Brain microvascular endothelial cell (primary cell): ENCODE measurements at regions not wholly inside any gene's neighbourhood (a gene's known extent, or its start where the extent isn't known, plus 50 kb on each side); places are given as distances from the start of the nearest gene placed in this dataset.

Experiments
- DNase-seq: peaks from one replicate; pipeline ENCODE4 v3.0.0-alpha.2; 2020
- H3K27ac ChIP-seq: fragments of 250-450 bp; sonication (Bioruptor Pico); 2 replicates; pipeline ENCODE4 v1.5.1; 2020; ENCODE audit warnings: mild to moderate bottlenecking, moderate library complexity
- H3K27me3 ChIP-seq: fragments of 250-450 bp; sonication (Bioruptor Pico); replicated peaks from 2 replicates; pipeline ENCODE4 v1.5.1; 2020; ENCODE audit warnings: mild to moderate bottlenecking
- H3K36me3 ChIP-seq: fragments of 250-450 bp; sonication (Bioruptor Pico); replicated peaks from 2 replicates; pipeline ENCODE4 v1.5.1; 2020; ENCODE audit warnings: mild to moderate bottlenecking
- H3K4me3 ChIP-seq: 2 replicates; pipeline ENCODE4 v1.5.1; 2011; ENCODE audit warnings: low read depth, mild to moderate bottlenecking, control low read depth, low read length, moderate library complexity
- in situ Hi-C: cut with HindIII; loops from 2 replicates; pipeline ENCODE4 v1.10.0; 2017; ENCODE audit warnings: low sequenced_read_pairs, low pct_ligation_motif_present
- TF ChIP-seq, protein P1 (sequence below): IDR thresholded peaks from 2 replicates; pipeline ENCODE4 v1.5.1; 2011; ENCODE audit warnings: low read depth, mild to moderate bottlenecking, moderate library complexity, low read length, control low read depth, inconsistent platforms; ENCODE audit errors: missing control alignments

DNA sequence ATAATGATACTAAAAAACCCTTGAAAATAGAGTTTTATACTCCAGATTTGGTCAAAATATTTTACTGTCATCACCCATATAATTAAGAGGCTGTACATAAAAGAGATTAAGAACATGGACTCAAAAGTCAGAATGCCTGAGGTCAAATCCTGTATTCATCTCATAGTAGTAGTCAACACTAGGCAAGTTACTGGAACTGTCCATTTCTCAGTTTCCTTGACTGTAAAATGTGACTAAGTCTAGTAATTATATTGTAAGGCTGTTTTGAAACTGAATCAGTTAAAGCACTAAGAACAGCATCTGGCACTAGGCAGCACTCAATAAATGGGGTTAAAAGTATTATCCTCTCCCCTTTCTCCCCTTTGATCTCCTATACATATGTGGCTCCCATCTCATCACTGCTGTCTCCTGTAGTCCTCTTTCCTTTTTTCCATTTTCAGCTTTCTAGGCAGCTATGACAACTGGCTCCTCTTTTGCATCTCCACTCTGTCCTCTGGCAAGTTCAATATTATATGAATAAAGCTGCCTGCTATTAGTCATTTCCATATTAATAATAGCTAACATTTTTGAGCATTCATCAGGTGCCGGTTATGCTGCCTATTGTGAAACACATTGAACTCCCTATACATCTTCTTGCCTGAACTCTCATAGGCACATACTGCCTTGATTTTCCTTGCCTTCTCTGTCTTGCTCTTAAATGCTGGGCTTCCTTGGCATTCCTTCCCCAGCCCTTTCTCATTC, 185.8 kb upstream of the NREP start:
- H3K4me3 ChIP-seq, result no peak overlapping the region
- H3K27ac ChIP-seq, result peak overlapping the region; percentile 7
- H3K36me3 ChIP-seq, result no peaks in the 10 kb centered on the region
- in situ Hi-C loops, result no loop called here
- H3K27me3 ChIP-seq, result no peaks in the 10 kb centered on the region
- peak; percentile 48 for DNase-seq
- TF ChIP-seq, protein P1, sequence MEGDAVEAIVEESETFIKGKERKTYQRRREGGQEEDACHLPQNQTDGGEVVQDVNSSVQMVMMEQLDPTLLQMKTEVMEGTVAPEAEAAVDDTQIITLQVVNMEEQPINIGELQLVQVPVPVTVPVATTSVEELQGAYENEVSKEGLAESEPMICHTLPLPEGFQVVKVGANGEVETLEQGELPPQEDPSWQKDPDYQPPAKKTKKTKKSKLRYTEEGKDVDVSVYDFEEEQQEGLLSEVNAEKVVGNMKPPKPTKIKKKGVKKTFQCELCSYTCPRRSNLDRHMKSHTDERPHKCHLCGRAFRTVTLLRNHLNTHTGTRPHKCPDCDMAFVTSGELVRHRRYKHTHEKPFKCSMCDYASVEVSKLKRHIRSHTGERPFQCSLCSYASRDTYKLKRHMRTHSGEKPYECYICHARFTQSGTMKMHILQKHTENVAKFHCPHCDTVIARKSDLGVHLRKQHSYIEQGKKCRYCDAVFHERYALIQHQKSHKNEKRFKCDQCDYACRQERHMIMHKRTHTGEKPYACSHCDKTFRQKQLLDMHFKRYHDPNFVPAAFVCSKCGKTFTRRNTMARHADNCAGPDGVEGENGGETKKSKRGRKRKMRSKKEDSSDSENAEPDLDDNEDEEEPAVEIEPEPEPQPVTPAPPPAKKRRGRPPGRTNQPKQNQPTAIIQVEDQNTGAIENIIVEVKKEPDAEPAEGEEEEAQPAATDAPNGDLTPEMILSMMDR, result no peak

DNA sequence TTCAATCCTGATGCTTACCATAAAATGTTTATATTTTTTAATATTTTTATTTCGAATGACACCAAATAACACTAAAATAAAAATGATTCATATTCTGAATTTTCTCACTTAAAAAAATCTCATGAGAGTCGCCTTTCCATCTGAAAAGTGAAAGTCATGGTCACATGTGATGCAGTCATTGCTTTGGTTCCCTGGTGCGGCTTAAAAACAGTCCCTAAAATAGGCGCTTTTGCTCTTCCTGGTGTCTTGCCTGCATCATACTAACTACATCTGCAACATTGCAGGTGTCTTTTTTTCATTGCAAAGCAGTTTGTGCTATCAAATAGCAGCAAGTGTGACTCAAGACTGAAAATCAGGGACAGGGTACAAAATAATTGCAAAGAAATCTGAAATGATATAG, 185.2 kb upstream of the NREP start:
- H3K36me3 ChIP-seq, result no peaks in the 10 kb centered on the region
- H3K4me3 ChIP-seq, result no peak overlapping the region
- DNase-seq, result no peak
- in situ Hi-C loops, result no loop called here
- no peaks in the 10 kb centered on the region for H3K27me3 ChIP-seq
- TF ChIP-seq, protein P1, result no peak
- H3K27ac ChIP-seq, result no peak overlapping the region

DNA sequence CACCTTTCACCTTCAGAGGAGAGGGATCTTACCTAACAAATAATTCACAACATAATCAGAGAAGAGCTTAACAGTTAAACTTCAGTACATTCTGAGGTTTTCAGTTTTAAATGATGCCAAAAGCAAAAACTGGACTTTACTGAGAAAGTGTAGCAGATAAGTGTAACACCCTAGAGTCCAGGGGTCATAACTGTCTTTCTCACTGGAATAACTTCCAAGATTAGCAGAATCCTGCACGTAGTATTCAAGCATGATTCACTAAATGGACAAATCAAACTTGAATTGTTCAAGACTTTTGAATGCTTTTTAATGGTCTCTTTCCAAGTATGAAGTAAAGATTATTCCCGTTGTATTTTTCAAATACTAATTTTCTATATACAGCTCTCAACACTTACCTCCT, 180.1 kb upstream of the NREP start:
- H3K4me3 ChIP-seq, result no peak overlapping the region
- no peak overlapping the region for H3K27ac ChIP-seq
- TF ChIP-seq, protein P1, result no peak
- no peaks in the 10 kb centered on the region for H3K36me3 ChIP-seq
- DNase-seq, result no peak
- H3K27me3 ChIP-seq, result no peaks in the 10 kb centered on the region
- in situ Hi-C loops, result no loop called here

DNA sequence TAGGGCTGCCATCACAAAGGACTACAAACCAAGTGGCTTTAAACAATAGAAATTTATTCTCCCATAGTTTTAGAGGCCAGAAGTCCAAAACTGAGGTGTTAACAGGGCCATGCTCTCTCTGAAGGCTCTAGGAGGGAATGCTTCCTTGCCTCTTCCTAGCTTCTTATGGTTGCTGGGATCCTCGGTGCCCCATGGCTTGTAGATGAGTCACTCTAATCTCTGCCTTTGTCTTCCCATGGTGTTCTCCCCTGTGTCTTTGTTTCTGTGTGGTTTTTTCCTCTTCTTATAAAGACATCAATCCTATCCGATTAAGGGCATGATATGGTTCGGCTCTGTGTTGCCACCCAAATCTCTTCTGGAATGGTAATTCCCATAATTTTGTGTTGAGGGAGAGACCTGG, 178.8 kb upstream of the NREP start:
- TF ChIP-seq, protein P1, result no peak
- peak overlapping the region; percentile 14 for H3K27ac ChIP-seq

DNA sequence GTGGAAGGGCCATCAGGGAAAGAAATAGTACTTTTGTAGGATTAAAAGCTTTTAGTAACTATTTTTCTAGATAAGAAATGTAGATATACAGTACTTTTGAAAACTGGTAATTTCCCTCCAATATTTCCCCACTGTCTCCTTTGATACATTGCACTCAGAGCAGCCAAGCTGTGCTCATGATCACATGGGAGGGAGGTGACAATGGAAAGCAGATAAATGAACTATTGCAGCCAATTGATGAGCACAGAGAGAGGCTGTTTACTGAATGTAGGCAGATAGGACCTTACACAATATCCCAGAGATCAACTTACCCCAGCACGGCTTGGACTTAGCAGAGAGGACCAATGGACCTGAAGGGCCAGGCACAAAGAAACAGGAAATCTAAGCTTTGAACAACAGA, 178.0 kb upstream of the NREP start:
- no peak for DNase-seq
- TF ChIP-seq, protein P1, result no peak
- H3K36me3 ChIP-seq, result no peaks in the 10 kb centered on the region
- no peaks in the 10 kb centered on the region for H3K27me3 ChIP-seq
- no peak overlapping the region for H3K27ac ChIP-seq
- in situ Hi-C loops, result no loop called here
- H3K4me3 ChIP-seq, result no peak overlapping the region

More for the DNA sequence above, 178.8 kb upstream of the NREP start:
- in situ Hi-C loops, result no loop called here
- Histone ChIP-seq H3K4me3 (no peak overlapping the region), H3K36me3 (no peaks in the 10 kb centered on the region), H3K27me3 (no peaks in the 10 kb centered on the region)
- peak; percentile 56 for DNase-seq

DNA sequence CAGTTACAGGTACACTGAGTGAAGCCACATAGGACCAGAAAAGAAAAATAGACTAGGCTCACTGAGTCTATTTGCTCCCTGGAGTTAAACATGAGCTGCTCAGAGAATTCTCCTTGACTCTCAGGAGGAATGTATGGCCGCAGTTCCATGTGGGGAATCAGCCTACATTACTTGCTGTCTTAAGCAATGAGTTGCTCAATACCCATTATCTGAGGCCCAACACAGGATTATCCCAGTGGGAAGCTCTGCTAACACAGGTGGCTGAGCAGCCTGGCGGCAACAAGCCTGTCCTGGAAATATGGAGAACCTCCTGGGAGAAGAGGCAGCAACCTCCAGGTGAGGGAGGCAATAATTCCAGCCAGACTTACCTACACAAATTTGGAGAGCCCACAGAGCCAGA, 177.5 kb upstream of the NREP start:
- Histone ChIP-seq H3K27me3 (no peaks in the 10 kb centered on the region), H3K4me3 (no peak overlapping the region), H3K27ac (no peak overlapping the region), H3K36me3 (no peaks in the 10 kb centered on the region)
- in situ Hi-C loops, result no loop called here
- no peak for DNase-seq
- TF ChIP-seq, protein P1, result no peak
